Fibroblast of gingiva (primary cell): ENCODE measurements at regions not wholly inside any gene's neighbourhood (a gene's known extent, or its start where the extent isn't known, plus 50 kb on each side); places are given as distances from the start of the nearest gene placed in this dataset.

Experiments
- DNase-seq: peaks from one replicate; pipeline ENCODE4 v3.0.0-alpha.2; 2011; ENCODE audit warnings: low read depth

- no peak for DNase-seq
Observed at GRCh38 chr11:92482492-92483060, 258.0 kb downstream of the FAT3 start.

DNA sequence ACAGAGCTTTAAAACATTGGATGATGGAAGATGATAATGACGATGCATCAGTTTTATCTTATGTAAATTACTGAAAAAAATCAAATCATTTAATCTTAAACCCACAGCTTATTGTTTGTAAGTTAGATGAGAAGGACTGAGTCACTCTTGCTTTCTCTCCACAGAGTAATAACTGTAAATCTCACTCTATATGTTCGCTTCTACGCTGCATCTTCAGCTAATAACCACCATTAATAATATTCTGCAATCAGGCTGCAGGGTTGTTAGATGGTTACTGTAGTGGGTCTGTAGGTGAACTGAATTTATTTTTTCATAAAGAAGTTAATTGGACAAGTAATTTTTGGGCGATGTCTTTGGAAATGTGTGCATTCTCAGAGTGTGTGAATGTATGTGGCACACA is 260.0 kb downstream of the FAT3 start:
- no peak for DNase-seq

DNA sequence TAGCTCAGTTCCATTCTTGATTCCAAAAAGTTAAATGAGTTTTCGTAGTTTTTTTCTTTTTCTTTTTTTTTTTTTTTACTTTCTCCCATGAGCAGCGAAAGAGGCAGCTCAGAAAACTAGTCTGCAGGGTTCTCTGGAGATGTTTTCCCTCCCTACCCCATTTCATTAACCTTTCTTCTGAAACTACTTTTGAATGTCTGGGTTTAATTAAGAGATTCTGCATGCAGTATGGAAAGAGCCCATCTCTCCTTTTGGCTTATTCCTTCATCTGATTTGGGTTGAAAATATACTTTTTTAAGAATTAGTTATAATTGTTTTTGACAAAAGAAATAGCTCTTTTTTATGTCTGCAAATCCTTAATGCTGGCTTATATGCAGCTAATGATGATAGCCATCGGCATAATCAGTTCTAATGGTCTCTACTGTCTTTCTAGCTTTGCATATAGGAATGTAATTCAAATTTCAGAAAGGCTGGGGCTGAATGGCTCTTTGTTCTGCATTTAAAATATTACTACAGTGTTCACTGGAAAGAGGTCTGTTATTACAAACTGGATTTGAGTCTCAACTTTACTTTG is 265.3 kb downstream of the FAT3 start:
- DNase-seq: no peak

GRCh38 chr11:92492372-92492771 is 267.8 kb downstream of the FAT3 start:
- DNase-seq: no peak

DNA sequence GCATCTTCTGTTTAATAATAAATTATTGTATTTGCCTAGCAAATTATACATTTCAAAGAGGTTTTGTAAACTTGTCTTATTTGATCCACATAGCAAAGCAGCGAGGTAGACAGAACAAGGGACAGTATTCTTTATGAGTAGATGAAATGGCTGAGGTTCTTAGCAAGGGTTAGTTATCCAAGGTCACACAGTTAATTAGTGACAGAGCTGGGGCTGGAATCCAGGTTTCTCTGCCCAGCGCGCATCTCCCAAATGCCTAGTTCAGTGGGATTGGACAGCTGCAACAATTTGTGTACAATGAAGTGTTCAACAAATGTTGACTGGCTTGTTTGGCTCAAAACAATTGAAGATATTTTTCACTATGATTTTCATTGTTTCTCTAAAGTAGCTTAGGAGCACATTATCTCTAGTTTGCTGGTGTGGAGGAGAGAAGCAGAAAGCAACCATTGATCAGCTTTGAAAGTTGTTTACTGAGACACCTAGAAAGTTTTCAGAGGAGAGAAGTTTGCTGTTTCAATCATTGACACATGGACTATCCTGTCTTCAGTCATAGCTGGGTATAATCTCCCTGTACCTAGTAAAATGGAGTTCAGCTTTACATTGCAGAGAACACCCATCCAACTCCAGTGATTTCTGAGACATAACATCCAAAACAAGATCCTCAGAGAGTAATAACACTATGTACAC is 270.6 kb downstream of the FAT3 start:
- no peak for DNase-seq

DNA sequence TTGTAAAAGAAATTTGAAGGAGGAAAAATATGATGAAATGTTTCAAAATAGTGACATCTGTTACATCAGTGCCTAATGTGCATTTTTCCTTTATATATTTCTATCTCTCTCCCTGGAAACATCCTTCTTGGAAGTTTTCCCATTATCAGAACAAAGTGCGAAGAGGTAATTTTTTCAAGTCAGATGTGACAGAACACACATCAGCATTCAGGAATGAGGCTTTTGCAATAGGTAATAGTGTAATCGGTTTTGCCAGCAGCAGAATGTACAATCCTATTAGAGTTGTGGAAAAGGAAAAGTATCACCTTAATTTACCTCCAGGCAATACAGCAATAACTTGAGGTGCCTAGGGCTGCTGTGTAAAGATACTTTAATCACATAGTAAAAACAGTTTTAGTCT is 275.8 kb downstream of the FAT3 start:
- DNase-seq: no peak

DNA sequence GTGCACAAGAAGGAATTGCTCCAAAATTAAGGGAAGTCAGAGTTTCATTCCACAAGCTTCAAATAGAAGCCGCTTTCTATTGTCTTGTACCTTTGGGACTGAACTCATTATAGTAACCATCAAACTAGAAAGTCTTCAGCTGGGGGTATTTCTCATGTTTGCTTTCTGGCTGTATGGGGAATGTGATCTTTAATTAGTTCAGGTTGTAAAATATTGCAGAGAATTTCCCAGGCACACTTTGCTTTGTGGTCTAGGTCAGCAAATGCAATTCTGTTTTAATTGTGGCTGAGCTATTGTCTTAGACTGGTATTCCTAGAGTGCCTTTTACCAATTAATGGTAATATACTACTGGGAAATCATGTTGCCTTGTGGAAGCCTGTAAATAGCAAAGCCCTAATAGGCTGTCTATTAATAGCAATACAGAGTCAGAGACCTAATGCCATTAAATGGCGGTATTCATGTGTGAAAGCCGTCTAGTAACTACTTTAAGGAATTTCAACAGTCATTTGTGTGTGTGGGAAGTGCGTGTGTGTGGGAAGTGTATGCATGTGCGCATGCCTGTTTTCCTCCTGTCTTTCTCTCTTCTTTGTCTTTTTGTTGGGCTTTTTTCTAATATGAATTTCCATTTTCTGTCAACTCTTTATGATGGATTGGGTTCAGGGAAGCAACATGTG is 276.6 kb downstream of the FAT3 start:
- DNase-seq: no peak

GRCh38 chr11:92504004-92504403 is 279.4 kb downstream of the FAT3 start:
- DNase-seq: no peak

GRCh38 chr11:92504534-92504933 is 279.9 kb downstream of the FAT3 start:
- DNase-seq: no peak

DNA sequence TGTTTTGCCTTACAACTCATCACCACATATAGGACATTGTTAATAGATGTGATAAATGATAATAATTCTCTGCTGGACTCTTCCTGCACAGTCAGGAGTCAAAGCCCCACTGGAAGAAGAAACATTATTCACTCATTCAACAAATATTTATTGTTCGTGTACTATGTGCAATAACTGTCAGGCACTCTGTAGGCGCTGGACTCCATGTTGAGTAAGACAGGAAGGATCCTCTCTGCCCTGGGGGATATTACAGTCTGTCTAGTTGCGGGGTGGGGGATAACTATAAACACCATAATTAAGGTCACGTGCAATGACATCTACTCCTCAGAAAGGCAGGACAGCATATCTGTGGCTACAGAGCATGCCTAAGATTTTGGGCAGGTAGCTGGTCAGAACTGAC is 281.1 kb downstream of the FAT3 start:
- DNase-seq: no peak

- DNase-seq: no peak
Observed at GRCh38 chr11:92506809-92507336, 282.3 kb downstream of the FAT3 start.

DNA sequence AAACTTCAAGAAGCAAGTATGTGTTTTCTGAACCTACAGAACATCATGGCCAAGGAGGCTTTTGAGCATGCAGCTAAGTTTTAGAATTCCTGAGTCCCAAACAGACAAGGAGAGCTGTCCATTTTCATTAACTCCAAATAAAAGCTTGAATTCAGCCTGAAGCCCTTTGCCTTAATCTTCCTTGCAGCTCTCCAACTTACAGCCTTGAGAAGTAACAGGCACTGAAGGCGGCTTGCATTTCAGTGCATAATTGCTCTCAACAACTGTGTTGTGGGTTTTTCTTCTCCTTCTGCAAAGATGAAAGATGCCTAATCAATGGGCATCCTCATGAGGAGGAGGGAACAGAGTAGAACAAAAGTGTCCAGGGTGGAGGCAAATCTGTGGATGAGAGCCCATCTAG is 286.0 kb downstream of the FAT3 start:
- DNase-seq: no peak

DNA sequence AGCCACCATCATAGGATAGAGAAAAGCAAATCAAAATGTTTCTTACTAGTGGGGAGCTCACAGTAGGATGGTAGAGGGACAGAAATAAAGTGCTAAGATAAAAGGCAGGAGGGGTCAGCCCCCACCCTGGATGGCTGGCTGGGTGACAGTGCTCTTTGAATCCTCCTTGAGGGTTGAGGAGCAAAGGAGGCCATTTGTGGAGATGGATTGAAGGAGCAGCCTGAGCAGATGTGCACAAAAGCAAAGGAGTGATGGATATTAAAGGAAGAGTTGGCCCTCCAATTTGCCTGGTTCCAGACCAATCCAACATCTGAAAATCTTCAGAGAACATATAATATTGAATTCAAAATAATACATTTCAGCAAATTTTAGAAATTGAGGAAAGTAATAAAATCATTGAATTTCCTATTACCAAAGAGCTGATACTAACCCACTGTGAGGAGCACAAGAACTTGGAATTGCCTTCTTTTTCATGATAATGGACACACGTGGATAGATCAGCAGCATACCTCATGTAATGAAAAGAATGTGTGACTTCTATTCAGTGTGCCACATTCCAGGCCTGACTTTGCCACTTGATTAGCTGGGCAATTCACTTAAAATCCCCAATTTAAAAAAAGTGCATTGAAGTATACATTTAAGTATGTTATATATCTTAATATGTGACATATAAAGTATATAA is 287.0 kb downstream of the FAT3 start:
- no peak for DNase-seq

DNA sequence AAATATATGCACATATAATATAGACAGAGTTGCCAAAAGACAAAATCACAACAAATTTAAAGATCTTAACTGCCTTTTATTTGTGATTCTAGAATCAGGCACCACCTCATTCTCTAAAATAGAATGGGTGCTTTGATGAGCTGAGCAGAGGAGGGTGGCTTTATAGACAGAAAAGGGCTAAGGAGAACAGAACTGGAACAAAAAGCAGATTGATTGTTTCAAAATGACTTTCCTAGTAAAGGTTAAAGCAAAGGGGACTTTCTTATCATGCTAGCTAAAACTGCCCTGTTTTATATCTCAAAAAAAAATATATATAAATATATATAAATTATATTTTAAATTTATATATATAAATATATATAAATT is 287.6 kb downstream of the FAT3 start:
- no peak for DNase-seq

- no peak for DNase-seq
Observed at GRCh38 chr11:92523611-92524010, 299.0 kb downstream of the FAT3 start.

DNA sequence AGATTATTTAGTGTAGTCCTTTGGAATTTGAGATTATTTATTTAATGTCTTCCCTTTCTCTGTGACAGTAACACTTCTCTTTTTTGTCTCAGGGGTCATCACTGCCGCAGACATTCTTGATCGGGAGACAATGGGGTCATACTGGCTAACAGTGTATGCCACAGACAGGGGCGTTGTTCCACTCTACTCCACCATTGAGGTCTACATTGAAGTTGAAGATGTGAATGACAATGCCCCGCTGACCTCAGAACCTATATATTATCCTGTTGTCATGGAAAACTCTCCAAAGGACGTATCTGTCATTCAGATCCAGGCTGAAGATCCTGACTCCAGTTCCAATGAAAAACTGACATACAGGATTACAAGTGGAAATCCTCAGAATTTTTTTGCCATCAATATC is 299.9 kb downstream of the FAT3 start:
- DNase-seq: no peak

GRCh38 chr11:92527467-92527866 is 302.8 kb downstream of the FAT3 start:
- no peak for DNase-seq

GRCh38 chr11:92528001-92528400 is 303.4 kb downstream of the FAT3 start:
- no peak for DNase-seq

DNA sequence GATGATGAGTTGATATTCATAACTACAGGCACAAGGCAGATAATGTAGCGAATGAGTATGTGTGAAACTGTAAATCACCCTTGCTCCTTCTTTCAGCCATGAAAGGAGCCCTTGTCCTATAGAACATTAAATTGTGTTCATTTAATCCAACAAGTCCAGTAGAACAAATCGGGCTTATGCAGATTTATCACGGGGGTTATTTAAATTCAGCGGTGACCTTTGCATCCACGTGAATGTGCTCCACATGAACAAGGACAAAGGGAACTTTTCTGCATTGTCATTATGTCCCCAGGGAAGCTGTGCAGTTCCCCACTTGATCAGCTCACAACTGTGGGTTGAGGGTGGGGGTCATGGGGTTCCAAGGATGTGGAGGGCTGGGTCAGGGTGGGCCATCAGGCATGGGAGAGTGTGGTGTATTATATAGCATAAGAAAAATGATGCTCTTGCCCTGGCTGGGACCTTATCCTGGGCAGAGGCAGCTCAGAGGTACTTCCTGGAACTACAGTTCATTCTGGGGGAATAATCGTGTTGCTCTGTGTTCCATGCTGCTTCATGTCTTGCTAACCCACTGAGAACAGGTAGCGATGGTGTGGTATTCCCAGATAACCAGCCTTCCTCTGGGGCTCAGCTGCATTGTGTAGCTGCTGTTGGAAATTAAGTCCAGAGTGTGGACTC is 306.6 kb downstream of the FAT3 start:
- no peak for DNase-seq

- no peak for DNase-seq
Observed at GRCh38 chr11:92533657-92534335, 309.2 kb downstream of the FAT3 start.

DNA sequence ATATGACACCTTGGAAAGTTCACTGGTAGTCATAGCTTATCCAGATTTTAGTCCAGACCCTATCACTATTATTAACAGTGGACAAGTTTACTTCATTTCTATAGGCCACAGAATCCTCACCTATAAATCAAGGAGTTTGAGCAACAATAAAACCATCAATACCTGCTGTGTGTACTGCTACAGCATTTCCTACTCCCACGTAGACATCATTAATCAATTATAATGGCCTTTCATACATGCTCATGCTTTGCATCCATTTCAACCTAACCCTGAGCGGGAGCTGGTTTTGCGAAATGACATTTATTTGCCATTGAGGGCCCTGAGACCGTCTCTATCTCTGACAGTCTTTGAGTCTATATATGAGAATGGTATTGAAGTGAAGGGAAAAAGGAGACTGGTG is 312.3 kb downstream of the FAT3 start:
- no peak for DNase-seq
